Prostate gland (tissue), 2 donors: ENCODE measurements at regions not wholly inside any gene's neighbourhood (a gene's known extent, or its start where the extent isn't known, plus 50 kb on each side); places are given as distances from the start of the nearest gene placed in this dataset.

Experiments
- DNase-seq: peaks from one replicate; pipeline ENCODE4 v3.0.0-alpha.2; 2019; ENCODE audit warnings: low spot score
- H3K27ac ChIP-seq, 2 donors: fragments of 200-600 bp; sonication (generic); 2 replicates each; pipeline ENCODE4 v1.5.1; 2017 to 2019
- H3K27me3 ChIP-seq: fragments of 200-600 bp; sonication (generic); replicated peaks from 2 replicates; pipeline ENCODE4 v1.5.1; 2019; ENCODE audit not compliant: insufficient read depth
- H3K36me3 ChIP-seq, 2 donors: fragments of 200-600 bp; sonication (generic); 1 replicate in 1 of 2; 2 replicates in 1 of 2; pipeline versions ENCODE4 v1.5.1 to v1.8.1; 2017 to 2019
- H3K4me1 ChIP-seq: fragments of 200-600 bp; sonication (generic); replicated peaks from 2 replicates; pipeline ENCODE4 v1.5.1; 2019
- H3K4me3 ChIP-seq, 2 donors: fragments of 200-600 bp; sonication (generic); 2 replicates each; pipeline ENCODE4 v1.5.1; 2017 to 2019
- H3K9me3 ChIP-seq: fragments of 200-600 bp; sonication (generic); 2 replicates; pipeline ENCODE4 v1.5.1; 2017
- CTCF ChIP-seq, 4 experiments: fragments of 200-600 bp in 2 of 4; fragments of 450-650 bp in 2 of 4; sonication (generic) in 2 of 4; IDR thresholded peaks; 1 replicate in 3 of 4; 2 replicates in 1 of 4; pipeline ENCODE4 v1.5.1; 2016 to 2019; ENCODE audit warnings: antibody characterized with exemption in 4 of 4, mild to moderate bottlenecking in 2 of 4, moderate library complexity in 2 of 4
- POLR2A ChIP-seq: fragments of 450-650 bp; IDR thresholded peaks from one replicate; pipeline ENCODE4 v1.6.1; 2016; ENCODE audit warnings: antibody characterized with exemption, mild to moderate bottlenecking
- POLR2AphosphoS5 ChIP-seq: sonication (generic); formaldehyde crosslinking; IDR thresholded peaks from one replicate; pipeline ENCODE4 v1.6.1; 2017; ENCODE audit warnings: antibody characterized with exemption
- WGBS: methylation state at CpG from one replicate; pipeline ENCODE4 v1.1.5; 2018; 5-methylcytosine and 5-hydroxymethylcytosine counted together
- intact Hi-C: fragments of 100-400 bp; cut with DNase I; formaldehyde crosslinking; loops from one replicate; pipeline ENCODE4 v1.14.2; 2022

- no peak overlapping the region for H3K27ac ChIP-seq
- intact Hi-C loops, result no loop called here
- H3K36me3 ChIP-seq, result no peaks in the 10 kb centered on the region
- no peak for DNase-seq
- TF ChIP-seq POLR2AphosphoS5, result no peak
- no peak for TF ChIP-seq POLR2A
- no peak for TF ChIP-seq CTCF (IDR thresholded peaks at IDR 0.05)
- no peaks in the 10 kb centered on the region for H3K4me1 ChIP-seq
- H3K9me3 ChIP-seq, result no peaks in the 10 kb centered on the region
- WGBS, result 38% methylated on average over 1 of the region's 1 CpG
- no peaks in the 10 kb centered on the region for H3K27me3 ChIP-seq
- no peak overlapping the region for H3K4me3 ChIP-seq
Measured at GRCh38 chr16:54444851-54445458, 158.4 kb upstream of the IRX3 start.

- no peak for DNase-seq
- intact Hi-C loops, result no loop called here
- no peaks in the 10 kb centered on the region for H3K9me3 ChIP-seq
- H3K4me3 ChIP-seq, result no peak overlapping the region
- H3K36me3 ChIP-seq, result no peaks in the 10 kb centered on the region
- WGBS, result 100% methylated on average over 1 of the region's 1 CpG
- no peaks in the 10 kb centered on the region for H3K27me3 ChIP-seq
- TF ChIP-seq CTCF (IDR thresholded peaks at IDR 0.05), result no peak
- TF ChIP-seq POLR2AphosphoS5, result no peak
- TF ChIP-seq POLR2A, result no peak
- no peak overlapping the region for H3K27ac ChIP-seq
- no peaks in the 10 kb centered on the region for H3K4me1 ChIP-seq
Measured at GRCh38 chr16:54443839-54444238, 157.3 kb upstream of the IRX3 start.

DNA sequence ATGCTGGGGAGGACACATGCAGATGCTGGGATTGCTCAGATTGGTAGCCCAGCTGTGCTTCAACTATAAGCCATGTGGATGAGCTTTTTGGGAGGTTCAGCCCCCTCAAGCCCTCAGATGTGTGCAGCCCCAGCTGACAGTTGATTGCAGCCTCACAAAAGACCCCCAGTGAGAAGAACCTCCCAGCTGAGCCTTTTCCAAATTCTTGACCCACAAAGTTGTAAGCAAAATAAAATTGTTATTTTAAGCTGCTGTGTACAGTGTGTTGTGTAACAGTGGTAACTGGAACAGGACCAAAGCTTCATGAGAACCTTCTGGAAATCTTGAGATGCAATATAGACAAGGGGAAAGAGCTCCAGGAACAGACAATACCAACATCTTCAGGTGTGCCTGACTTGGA lies 156.8 kb upstream of the IRX3 start:
- no peaks in the 10 kb centered on the region for H3K4me1 ChIP-seq

DNA sequence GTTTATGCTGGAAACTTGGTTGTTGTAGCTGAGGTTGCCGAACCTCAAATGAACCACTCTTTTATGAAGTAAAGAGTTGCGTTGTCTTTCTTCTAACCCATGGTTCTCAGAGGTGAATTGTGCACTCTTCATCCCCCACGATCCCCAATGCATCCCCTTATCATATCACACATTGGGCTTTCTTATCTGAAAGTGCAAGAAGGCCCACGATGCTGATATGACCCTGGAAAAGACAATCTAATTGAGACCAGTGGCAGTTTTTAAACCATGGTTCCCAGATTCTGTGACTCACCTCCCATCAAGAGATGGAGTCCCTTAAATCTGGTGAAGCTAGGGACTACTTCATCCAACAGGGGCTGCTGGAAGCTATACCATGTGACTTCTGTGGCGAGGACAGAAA lies 156.3 kb upstream of the IRX3 start:
- no peak for DNase-seq
- Histone ChIP-seq H3K36me3 (no peaks in the 10 kb centered on the region), H3K4me1 (no peaks in the 10 kb centered on the region), H3K9me3 (no peaks in the 10 kb centered on the region), H3K27ac (no peak overlapping the region), H3K27me3 (no peaks in the 10 kb centered on the region), H3K4me3 (no peak overlapping the region)
- 92% methylated on average over 5 of the region's 5 CpGs for WGBS
- intact Hi-C loops, result no loop called here
- TF ChIP-seq POLR2AphosphoS5, result no peak
- TF ChIP-seq POLR2A, result no peak
- no peak for TF ChIP-seq CTCF (IDR thresholded peaks at IDR 0.05)

More for the DNA sequence above, 156.8 kb upstream of the IRX3 start:
- Histone ChIP-seq H3K4me3 (no peak overlapping the region), H3K27me3 (no peaks in the 10 kb centered on the region), H3K9me3 (no peaks in the 10 kb centered on the region), H3K36me3 (no peaks in the 10 kb centered on the region), H3K27ac (no peak overlapping the region)
- intact Hi-C loops, result no loop called here
- no peak for DNase-seq
- no peak for TF ChIP-seq CTCF (IDR thresholded peaks at IDR 0.05)
- TF ChIP-seq POLR2A, result no peak
- TF ChIP-seq POLR2AphosphoS5, result no peak

DNA sequence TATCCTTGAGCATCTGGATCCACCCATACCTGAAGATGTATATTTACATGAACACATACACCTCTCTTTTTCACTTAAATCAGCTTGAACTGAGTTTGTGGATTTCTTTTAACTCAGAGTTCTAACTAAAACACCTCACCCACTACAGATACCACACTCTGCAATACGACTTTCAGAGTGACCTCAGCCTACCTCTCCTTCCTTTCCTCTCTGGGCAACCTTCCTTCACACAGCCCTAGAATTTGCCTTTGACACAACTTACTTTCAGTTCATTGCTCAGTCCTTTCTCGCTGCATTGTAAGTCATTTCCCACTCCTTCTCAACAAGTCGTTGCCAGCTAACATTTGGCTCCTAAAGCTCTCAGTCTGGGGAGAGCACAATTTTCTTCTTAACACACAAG lies 151.9 kb upstream of the IRX3 start:
- intact Hi-C loops, result no loop called here
- Histone ChIP-seq H3K27ac (no peak overlapping the region), H3K9me3 (no peaks in the 10 kb centered on the region), H3K4me1 (no peaks in the 10 kb centered on the region), H3K4me3 (no peak overlapping the region), H3K27me3 (no peaks in the 10 kb centered on the region), H3K36me3 (no peaks in the 10 kb centered on the region)
- TF ChIP-seq POLR2A (no peak), CTCF (IDR thresholded peaks at IDR 0.05) (no peak), POLR2AphosphoS5 (no peak)
- 79% methylated on average over 3 of the region's 3 CpGs for WGBS
- DNase-seq, result no peak
